GM20000 (cell line): ENCODE measurements at regions not wholly inside any gene's neighbourhood (a gene's known extent, or its start where the extent isn't known, plus 50 kb on each side); places are given as distances from the start of the nearest gene placed in this dataset.

Experiments used
- DNase-seq: peaks from one replicate; pipeline ENCODE4 v3.0.0; 2012; ENCODE audit warnings: low spot score
- TF ChIP-seq, protein P1 (sequence below): IDR thresholded peaks from 2 replicates; pipeline ENCODE4 v1.5.1; 2012; ENCODE audit warnings: mild to moderate bottlenecking, control low read depth; ENCODE audit errors: extremely low read depth, missing control alignments

GRCh38 chr4:126705266-126705665 lies 927.5 kb upstream of the INTU start:
- TF ChIP-seq, protein P1, sequence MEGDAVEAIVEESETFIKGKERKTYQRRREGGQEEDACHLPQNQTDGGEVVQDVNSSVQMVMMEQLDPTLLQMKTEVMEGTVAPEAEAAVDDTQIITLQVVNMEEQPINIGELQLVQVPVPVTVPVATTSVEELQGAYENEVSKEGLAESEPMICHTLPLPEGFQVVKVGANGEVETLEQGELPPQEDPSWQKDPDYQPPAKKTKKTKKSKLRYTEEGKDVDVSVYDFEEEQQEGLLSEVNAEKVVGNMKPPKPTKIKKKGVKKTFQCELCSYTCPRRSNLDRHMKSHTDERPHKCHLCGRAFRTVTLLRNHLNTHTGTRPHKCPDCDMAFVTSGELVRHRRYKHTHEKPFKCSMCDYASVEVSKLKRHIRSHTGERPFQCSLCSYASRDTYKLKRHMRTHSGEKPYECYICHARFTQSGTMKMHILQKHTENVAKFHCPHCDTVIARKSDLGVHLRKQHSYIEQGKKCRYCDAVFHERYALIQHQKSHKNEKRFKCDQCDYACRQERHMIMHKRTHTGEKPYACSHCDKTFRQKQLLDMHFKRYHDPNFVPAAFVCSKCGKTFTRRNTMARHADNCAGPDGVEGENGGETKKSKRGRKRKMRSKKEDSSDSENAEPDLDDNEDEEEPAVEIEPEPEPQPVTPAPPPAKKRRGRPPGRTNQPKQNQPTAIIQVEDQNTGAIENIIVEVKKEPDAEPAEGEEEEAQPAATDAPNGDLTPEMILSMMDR, result no peak

DNA sequence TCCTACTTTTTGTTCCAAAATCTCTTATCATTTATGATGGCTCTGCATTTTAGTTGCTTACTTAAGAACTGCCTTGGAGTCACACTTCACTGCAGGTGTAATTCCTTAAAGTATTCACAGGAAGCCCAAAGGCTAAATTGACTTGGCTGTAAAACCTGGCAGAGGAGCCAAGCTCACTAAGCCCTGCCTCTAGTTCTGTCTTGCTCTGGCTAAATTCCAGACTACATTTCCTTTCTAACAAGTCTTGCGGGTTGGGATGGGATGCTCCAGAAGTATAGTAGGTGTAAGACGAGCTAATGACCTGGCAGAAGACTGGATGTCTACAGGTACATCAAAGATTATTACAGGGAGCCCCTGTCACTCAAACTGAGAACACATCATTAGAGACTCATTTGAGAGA lies 924.0 kb upstream of the INTU start:
- TF ChIP-seq, protein P1, result no peak
- DNase-seq, result no peak

More at GRCh38 chr4:126705266-126705665, 927.5 kb upstream of the INTU start:
- DNase-seq, result no peak

- no peak for DNase-seq
- TF ChIP-seq, protein P1, result no peak
Observed at GRCh38 chr4:126710935-126711334, 921.8 kb upstream of the INTU start.

- TF ChIP-seq, protein P1, result no peak
- no peak for DNase-seq
Observed at GRCh38 chr4:126715067-126715466, 917.7 kb upstream of the INTU start.

DNA sequence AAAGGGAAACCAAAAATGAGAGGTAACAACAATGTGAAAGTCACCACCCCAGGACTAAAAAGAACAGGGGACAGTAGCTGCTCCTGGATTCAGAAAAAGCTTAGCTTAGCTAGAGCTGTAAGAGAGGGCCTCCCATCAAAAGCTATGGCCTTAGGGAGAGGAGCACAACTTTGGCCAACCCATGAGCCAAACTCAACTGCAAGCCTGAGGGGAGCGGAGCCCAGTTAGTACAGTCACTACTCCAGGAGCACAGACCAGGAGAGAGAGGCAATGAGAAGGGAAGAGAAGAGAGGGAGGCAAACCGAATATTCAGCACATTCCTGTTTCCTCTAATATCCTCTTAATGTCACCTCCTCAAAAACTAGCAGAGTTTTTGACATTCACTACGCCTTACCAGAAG lies 917.1 kb upstream of the INTU start:
- no peak for DNase-seq

GRCh38 chr4:126718136-126718535 lies 914.6 kb upstream of the INTU start:
- TF ChIP-seq, protein P1, result no peak
- no peak for DNase-seq

More for the DNA sequence above, 917.1 kb upstream of the INTU start:
- TF ChIP-seq, protein P1, result no peak

- TF ChIP-seq, protein P1, result no peak
- DNase-seq, result no peak
Observed at GRCh38 chr4:126719852-126720251, 912.9 kb upstream of the INTU start.

- no peak for DNase-seq
- TF ChIP-seq, protein P1, result no peak
Observed at GRCh38 chr4:126725906-126726305, 906.9 kb upstream of the INTU start.
